ENCODE measurements at regions not wholly inside any gene's neighbourhood (a gene's known extent, or its start where the extent isn't known, plus 50 kb on each side); places are given as distances from the start of the nearest gene placed in this dataset.

GRCh38 chr1:25056536-25056935 lies 126.5 kb upstream of the RUNX3 start:
- TF ChIP-seq, protein P1, sequence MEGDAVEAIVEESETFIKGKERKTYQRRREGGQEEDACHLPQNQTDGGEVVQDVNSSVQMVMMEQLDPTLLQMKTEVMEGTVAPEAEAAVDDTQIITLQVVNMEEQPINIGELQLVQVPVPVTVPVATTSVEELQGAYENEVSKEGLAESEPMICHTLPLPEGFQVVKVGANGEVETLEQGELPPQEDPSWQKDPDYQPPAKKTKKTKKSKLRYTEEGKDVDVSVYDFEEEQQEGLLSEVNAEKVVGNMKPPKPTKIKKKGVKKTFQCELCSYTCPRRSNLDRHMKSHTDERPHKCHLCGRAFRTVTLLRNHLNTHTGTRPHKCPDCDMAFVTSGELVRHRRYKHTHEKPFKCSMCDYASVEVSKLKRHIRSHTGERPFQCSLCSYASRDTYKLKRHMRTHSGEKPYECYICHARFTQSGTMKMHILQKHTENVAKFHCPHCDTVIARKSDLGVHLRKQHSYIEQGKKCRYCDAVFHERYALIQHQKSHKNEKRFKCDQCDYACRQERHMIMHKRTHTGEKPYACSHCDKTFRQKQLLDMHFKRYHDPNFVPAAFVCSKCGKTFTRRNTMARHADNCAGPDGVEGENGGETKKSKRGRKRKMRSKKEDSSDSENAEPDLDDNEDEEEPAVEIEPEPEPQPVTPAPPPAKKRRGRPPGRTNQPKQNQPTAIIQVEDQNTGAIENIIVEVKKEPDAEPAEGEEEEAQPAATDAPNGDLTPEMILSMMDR (IDR thresholded peaks at IDR 0.05 in 8 of 11, conservative IDR thresholded peaks at IDR 0.05 in 3 of 11), result no peak
- no peak for TF ChIP-seq POLR2AphosphoS5 (IDR thresholded peaks at IDR 0.05)

Measured in spleen (tissue), 7 donors.